HepG2 (cell line): ENCODE measurements at regions not wholly inside any gene's neighbourhood (a gene's known extent, or its start where the extent isn't known, plus 50 kb on each side); places are given as distances from the start of the nearest gene placed in this dataset.

ENCODE experiments used
- FIP1L1 ChIP-seq: fragments of 200-400 bp; formaldehyde crosslinking; IDR thresholded peaks from 2 replicates; pipeline ENCODE4 v1.6.1; 2018; ENCODE audit warnings: low read depth, mild to moderate bottlenecking, low read length, moderate library complexity, borderline replicate concordance; ENCODE audit not compliant: insufficient read depth
- JUND ChIP-seq: sonication (generic); formaldehyde crosslinking; IDR thresholded peaks from 2 replicates; pipeline ENCODE4 v1.8.0; 2022; ENCODE audit warnings: mild to moderate bottlenecking, missing genetic modification reagents
- MXI1 ChIP-seq: IDR thresholded peaks from 3 replicates; pipeline ENCODE4 v1.6.1; 2012; ENCODE audit warnings: low read depth, low read length, inconsistent platforms, borderline replicate concordance
- NR2C2 ChIP-seq: sonication (generic); formaldehyde crosslinking; IDR thresholded peaks from 2 replicates; pipeline ENCODE4 v1.4.0; 2020; ENCODE audit warnings: missing genetic modification reagents, mild to moderate bottlenecking, moderate library complexity, borderline replicate concordance
- PHF5A ChIP-seq: IDR thresholded peaks from one replicate; pipeline ENCODE4 v1.6.1; 2018; ENCODE audit warnings: low read depth, missing genetic modification reagents; ENCODE audit not compliant: unreplicated experiment
- SALL1 ChIP-seq: sonication (generic); formaldehyde crosslinking; IDR thresholded peaks from 2 replicates; pipeline ENCODE4 v1.8.0; 2022; ENCODE audit warnings: mild to moderate bottlenecking, missing genetic modification reagents
- XRCC5 ChIP-seq: fragments of 200-400 bp; formaldehyde crosslinking; optimal IDR thresholded peaks from 2 replicates; pipeline ENCODE3; 2017; ENCODE audit warnings: mild to moderate bottlenecking, low read length
- TF ChIP-seq, protein P1 (sequence below): sonication (generic); formaldehyde crosslinking; IDR thresholded peaks from 2 replicates; pipeline ENCODE4 v1.5.0; 2020; ENCODE audit warnings: mild to moderate bottlenecking, missing genetic modification reagents, moderate library complexity
- TF ChIP-seq, protein P2 (sequence below): IDR thresholded peaks from 2 replicates; pipeline ENCODE4 v1.6.1; 2016; ENCODE audit warnings: low read depth, missing genetic modification reagents, missing compliant biosample characterization
- TF ChIP-seq, protein P3 (sequence below): sonication (generic); formaldehyde crosslinking; IDR thresholded peaks from 2 replicates; pipeline ENCODE4 v1.9.0; 2022; ENCODE audit warnings: low read depth, missing genetic modification reagents
- TF ChIP-seq, protein P4 (sequence below): sonication (generic); formaldehyde crosslinking; IDR thresholded peaks from 2 replicates; pipeline ENCODE4 v1.4.0; 2020; ENCODE audit warnings: low read depth, missing genetic modification reagents

DNA sequence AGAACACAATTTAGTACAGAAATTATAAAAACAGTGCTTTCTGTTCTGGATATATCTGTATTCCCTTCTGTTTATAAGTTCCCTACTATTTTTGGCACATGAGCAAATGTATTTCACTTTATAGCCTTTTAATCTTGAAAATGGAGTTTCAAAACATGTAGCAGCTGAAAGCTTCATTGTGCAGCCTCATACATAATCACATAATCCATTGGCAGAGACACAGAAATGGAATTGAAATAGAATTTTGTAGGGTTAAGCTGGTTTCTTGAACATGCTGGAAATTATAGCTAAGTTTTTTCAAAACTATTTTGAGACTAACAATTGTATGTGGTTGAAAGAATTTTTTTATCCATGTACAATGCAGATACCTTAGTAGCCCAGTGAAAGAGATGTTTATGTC lies 614.3 kb upstream of the MDGA2 start:
- TF ChIP-seq FIP1L1 (no peak), MXI1 (no peak), XRCC5 (no peak), JUND (CRISPR knock-in tag) (no peak), NR2C2 (no peak), PHF5A (CRISPR knock-in tag) (no peak), SALL1 (CRISPR knock-in tag) (no peak)
- TF ChIP-seq, protein P1, sequence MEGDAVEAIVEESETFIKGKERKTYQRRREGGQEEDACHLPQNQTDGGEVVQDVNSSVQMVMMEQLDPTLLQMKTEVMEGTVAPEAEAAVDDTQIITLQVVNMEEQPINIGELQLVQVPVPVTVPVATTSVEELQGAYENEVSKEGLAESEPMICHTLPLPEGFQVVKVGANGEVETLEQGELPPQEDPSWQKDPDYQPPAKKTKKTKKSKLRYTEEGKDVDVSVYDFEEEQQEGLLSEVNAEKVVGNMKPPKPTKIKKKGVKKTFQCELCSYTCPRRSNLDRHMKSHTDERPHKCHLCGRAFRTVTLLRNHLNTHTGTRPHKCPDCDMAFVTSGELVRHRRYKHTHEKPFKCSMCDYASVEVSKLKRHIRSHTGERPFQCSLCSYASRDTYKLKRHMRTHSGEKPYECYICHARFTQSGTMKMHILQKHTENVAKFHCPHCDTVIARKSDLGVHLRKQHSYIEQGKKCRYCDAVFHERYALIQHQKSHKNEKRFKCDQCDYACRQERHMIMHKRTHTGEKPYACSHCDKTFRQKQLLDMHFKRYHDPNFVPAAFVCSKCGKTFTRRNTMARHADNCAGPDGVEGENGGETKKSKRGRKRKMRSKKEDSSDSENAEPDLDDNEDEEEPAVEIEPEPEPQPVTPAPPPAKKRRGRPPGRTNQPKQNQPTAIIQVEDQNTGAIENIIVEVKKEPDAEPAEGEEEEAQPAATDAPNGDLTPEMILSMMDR (CRISPR knock-in tag): no peak
- TF ChIP-seq, protein P2, sequence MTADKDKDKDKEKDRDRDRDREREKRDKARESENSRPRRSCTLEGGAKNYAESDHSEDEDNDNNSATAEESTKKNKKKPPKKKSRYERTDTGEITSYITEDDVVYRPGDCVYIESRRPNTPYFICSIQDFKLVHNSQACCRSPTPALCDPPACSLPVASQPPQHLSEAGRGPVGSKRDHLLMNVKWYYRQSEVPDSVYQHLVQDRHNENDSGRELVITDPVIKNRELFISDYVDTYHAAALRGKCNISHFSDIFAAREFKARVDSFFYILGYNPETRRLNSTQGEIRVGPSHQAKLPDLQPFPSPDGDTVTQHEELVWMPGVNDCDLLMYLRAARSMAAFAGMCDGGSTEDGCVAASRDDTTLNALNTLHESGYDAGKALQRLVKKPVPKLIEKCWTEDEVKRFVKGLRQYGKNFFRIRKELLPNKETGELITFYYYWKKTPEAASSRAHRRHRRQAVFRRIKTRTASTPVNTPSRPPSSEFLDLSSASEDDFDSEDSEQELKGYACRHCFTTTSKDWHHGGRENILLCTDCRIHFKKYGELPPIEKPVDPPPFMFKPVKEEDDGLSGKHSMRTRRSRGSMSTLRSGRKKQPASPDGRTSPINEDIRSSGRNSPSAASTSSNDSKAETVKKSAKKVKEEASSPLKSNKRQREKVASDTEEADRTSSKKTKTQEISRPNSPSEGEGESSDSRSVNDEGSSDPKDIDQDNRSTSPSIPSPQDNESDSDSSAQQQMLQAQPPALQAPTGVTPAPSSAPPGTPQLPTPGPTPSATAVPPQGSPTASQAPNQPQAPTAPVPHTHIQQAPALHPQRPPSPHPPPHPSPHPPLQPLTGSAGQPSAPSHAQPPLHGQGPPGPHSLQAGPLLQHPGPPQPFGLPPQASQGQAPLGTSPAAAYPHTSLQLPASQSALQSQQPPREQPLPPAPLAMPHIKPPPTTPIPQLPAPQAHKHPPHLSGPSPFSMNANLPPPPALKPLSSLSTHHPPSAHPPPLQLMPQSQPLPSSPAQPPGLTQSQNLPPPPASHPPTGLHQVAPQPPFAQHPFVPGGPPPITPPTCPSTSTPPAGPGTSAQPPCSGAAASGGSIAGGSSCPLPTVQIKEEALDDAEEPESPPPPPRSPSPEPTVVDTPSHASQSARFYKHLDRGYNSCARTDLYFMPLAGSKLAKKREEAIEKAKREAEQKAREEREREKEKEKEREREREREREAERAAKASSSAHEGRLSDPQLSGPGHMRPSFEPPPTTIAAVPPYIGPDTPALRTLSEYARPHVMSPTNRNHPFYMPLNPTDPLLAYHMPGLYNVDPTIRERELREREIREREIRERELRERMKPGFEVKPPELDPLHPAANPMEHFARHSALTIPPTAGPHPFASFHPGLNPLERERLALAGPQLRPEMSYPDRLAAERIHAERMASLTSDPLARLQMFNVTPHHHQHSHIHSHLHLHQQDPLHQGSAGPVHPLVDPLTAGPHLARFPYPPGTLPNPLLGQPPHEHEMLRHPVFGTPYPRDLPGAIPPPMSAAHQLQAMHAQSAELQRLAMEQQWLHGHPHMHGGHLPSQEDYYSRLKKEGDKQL (CRISPR knock-in tag): no peak
- TF ChIP-seq, protein P3, sequence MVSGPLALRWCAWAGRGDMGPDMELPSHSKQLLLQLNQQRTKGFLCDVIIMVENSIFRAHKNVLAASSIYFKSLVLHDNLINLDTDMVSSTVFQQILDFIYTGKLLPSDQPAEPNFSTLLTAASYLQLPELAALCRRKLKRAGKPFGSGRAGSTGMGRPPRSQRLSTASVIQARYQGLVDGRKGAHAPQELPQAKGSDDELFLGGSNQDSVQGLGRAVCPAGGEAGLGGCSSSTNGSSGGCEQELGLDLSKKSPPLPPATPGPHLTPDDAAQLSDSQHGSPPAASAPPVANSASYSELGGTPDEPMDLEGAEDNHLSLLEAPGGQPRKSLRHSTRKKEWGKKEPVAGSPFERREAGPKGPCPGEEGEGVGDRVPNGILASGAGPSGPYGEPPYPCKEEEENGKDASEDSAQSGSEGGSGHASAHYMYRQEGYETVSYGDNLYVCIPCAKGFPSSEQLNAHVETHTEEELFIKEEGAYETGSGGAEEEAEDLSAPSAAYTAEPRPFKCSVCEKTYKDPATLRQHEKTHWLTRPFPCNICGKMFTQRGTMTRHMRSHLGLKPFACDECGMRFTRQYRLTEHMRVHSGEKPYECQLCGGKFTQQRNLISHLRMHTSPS (CRISPR knock-in tag): no peak
- TF ChIP-seq, protein P4, sequence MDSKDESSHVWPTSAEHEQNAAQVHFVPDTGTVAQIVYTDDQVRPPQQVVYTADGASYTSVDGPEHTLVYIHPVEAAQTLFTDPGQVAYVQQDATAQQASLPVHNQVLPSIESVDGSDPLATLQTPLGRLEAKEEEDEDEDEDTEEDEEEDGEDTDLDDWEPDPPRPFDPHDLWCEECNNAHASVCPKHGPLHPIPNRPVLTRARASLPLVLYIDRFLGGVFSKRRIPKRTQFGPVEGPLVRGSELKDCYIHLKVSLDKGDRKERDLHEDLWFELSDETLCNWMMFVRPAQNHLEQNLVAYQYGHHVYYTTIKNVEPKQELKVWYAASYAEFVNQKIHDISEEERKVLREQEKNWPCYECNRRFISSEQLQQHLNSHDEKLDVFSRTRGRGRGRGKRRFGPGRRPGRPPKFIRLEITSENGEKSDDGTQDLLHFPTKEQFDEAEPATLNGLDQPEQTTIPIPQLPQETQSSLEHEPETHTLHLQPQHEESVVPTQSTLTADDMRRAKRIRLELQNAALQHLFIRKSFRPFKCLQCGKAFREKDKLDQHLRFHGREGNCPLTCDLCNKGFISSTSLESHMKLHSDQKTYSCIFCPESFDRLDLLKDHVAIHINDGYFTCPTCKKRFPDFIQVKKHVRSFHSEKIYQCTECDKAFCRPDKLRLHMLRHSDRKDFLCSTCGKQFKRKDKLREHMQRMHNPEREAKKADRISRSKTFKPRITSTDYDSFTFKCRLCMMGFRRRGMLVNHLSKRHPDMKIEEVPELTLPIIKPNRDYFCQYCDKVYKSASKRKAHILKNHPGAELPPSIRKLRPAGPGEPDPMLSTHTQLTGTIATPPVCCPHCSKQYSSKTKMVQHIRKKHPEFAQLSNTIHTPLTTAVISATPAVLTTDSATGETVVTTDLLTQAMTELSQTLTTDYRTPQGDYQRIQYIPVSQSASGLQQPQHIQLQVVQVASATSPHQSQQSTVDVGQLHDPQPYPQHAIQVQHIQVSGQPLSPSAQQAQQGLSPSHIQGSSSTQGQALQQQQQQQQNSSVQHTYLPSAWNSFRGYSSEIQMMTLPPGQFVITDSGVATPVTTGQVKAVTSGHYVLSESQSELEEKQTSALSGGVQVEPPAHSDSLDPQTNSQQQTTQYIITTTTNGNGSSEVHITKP (CRISPR knock-in tag): no peak
